Lung (tissue), 12 donors: ENCODE measurements at regions not wholly inside any gene's neighbourhood (a gene's known extent, or its start where the extent isn't known, plus 50 kb on each side); places are given as distances from the start of the nearest gene placed in this dataset. TPM values are rescaled to one million over a fixed set of nuclear protein-coding genes. Genes with fewer than 3 reads are reported as not detected.

Experiments
- ATAC-seq: fragments of 200-7000 bp; cut with Tn5 transposase; one replicate; pipeline ENCODE4 v1.9.1; 2020; ENCODE audit warnings: moderate number of reproducible peaks; ENCODE audit not compliant: insufficient read depth, low FRiP score
- DNase-seq, 3 donors: peaks; one replicate each; pipeline ENCODE4 v3.0.0-alpha.2; 2013 to 2017
- H3K27ac ChIP-seq, 2 donors: one replicate each; pipeline ENCODE4 v1.5.1; 2013; ENCODE audit warnings: mild to moderate bottlenecking in 2 of 2, moderate library complexity in 2 of 2, control low read depth in 1 of 2, inconsistent platforms in 1 of 2, low read depth in 1 of 2, low read length in 1 of 2
- H3K27me3 ChIP-seq, 3 donors: one replicate each; pipeline ENCODE4 v1.5.1; 2013; ENCODE audit warnings: low read length in 2 of 3; ENCODE audit not compliant: control insufficient read depth in 3 of 3, insufficient read depth in 3 of 3
- H3K36me3 ChIP-seq, 4 donors: one replicate each; pipeline ENCODE4 v1.5.1; 2013; ENCODE audit warnings: low read length in 4 of 4, mild to moderate bottlenecking in 1 of 4, moderate library complexity in 1 of 4; ENCODE audit not compliant: control insufficient read depth in 4 of 4, insufficient read depth in 4 of 4
- H3K4me1 ChIP-seq, 5 donors: one replicate each; pipeline ENCODE4 v1.5.1; 2013; ENCODE audit warnings: low read length in 5 of 5, mild to moderate bottlenecking in 2 of 5, moderate library complexity in 1 of 5; ENCODE audit not compliant: control insufficient read depth in 5 of 5, insufficient read depth in 5 of 5
- H3K4me3 ChIP-seq: one replicate; pipeline ENCODE4 v1.5.1; 2013; ENCODE audit warnings: mild to moderate bottlenecking, control low read depth, moderate library complexity
- H3K9ac ChIP-seq, 2 donors: one replicate each; pipeline ENCODE4 v1.5.1; 2013; ENCODE audit warnings: low read length in 2 of 2, control low read depth in 1 of 2; ENCODE audit not compliant: insufficient read depth in 1 of 2
- H3K9me3 ChIP-seq, 4 donors: one replicate each; pipeline ENCODE4 v1.5.1; 2013; ENCODE audit warnings: low read length in 3 of 4, mild to moderate bottlenecking in 1 of 4, moderate library complexity in 1 of 4; ENCODE audit not compliant: control insufficient read depth in 4 of 4, insufficient read depth in 3 of 4
- WGBS, 2 donors: extraction: QIAGEN DNeasy Blood & Tissue Kit; methylation state at CpG; one replicate each; pipeline ENCODE4 v1.1.7; 2013; 5-methylcytosine and 5-hydroxymethylcytosine counted together
- small RNA-seq: library from RNA; depleted of rRNA; stranded (forward); fragments of <200 nt; gene quantifications from one replicate; pipeline ENCODE3, GENCODE V24; 2014; ENCODE audit warnings: low replicate concordance
- TF ChIP-seq, protein P1 (sequence below): IDR thresholded peaks from 2 replicates; pipeline ENCODE4 v1.5.1; 2012; ENCODE audit warnings: mild to moderate bottlenecking; ENCODE audit errors: control extremely low read depth, extremely low read depth
- donor health status: control.
- donor health status: control.
- donor health status: Bipolar disorder and iron deficiency.
- donor health status: healthy.
- donor health status: DM: yes; HTN: yes; CAD: no.

DNA sequence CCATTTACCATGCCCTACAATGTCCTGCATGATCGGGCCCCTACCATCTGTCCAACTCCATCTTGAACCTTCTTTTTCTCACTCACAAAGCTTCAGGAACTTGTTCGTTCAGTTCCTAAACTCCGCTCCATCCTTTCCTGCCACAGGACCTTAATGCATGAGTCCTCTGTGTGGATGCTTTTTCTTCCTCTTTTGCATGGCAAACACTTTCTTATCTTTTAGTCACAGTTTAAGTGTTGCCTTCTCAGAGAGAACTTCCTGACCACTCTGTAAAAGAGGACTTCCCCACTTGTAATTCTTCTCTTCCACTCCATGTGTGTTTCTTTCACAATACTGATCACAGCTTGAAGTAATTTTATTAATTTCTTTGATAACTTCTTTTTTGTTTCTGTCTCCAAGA is 54.4 kb upstream of the ETV6 start:
- Histone ChIP-seq H3K9me3 (no peaks in the 10 kb centered on the region), H3K4me1 (no peaks in the 10 kb centered on the region), H3K27ac (no peak overlapping the region), H3K27me3 (no peaks in the 10 kb centered on the region), H3K36me3 (no peaks in the 10 kb centered on the region), H3K9ac (no peak overlapping the region), H3K4me3 (no peak overlapping the region)
- ATAC-seq, result no peak
- no peak for DNase-seq
- WGBS, 2 donors, result 31 to 68% methylated on average over 3 of the region's 3 CpGs
- TF ChIP-seq, protein P1, sequence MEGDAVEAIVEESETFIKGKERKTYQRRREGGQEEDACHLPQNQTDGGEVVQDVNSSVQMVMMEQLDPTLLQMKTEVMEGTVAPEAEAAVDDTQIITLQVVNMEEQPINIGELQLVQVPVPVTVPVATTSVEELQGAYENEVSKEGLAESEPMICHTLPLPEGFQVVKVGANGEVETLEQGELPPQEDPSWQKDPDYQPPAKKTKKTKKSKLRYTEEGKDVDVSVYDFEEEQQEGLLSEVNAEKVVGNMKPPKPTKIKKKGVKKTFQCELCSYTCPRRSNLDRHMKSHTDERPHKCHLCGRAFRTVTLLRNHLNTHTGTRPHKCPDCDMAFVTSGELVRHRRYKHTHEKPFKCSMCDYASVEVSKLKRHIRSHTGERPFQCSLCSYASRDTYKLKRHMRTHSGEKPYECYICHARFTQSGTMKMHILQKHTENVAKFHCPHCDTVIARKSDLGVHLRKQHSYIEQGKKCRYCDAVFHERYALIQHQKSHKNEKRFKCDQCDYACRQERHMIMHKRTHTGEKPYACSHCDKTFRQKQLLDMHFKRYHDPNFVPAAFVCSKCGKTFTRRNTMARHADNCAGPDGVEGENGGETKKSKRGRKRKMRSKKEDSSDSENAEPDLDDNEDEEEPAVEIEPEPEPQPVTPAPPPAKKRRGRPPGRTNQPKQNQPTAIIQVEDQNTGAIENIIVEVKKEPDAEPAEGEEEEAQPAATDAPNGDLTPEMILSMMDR, result no peak

DNA sequence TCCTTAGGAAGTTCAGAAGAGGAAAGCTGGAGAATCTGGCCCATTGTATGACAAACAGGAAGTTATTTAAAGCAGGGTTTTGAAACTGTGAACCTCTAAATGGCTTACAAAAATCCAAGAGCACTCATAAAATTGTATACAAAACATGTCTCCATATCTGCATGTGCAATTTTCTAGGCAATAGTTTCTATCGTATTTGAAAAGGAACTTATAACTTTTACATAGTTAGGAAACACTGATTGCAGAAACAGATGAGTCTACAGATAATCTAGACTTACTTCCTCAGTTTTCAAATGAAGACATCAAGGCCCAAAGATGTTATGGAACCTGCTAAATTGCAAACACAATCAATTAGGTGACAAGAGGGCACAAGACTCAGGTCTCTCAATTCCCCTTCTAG is 53.3 kb upstream of the ETV6 start:
- ATAC-seq, result no peak
- H3K36me3 ChIP-seq, result no peaks in the 10 kb centered on the region

DNA sequence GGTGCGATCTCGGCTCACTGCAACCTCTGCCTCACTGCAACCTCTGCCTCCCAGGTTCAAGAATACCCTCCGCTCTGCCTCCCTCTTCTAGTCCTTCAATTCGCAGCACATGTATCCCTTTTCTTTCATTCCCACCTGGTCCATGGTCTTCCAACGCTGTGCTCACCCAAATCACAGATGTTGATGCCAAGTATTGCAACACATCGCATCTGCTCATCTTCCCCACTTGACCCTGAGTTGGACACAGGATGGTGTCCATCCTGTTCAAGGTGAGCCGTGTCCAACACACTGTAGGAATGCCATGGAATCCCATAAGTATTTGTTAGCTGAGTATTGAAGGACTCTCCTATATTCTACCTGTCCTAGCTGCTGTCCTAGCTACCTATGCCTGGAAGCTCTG is 50.6 kb upstream of the ETV6 start:
- ATAC-seq (no peak), DNase-seq (no peak)
- Histone ChIP-seq H3K9ac (no peak overlapping the region), H3K36me3 (no peaks in the 10 kb centered on the region), H3K27ac (no peak overlapping the region), H3K4me3 (no peak overlapping the region), H3K27me3 (no peaks in the 10 kb centered on the region), H3K4me1 (peaks cover 0 to 2% (median 0%) of the 10 kb centered on the region in 5 donors), H3K9me3 (no peaks in the 10 kb centered on the region)
- TF ChIP-seq, protein P1, result no peak
- WGBS, 2 donors, result 91 to 95% methylated on average over 7 of the region's 7 CpGs

More for the DNA sequence above, 53.3 kb upstream of the ETV6 start:
- Histone ChIP-seq H3K4me3 (no peak overlapping the region), H3K27ac (no peak overlapping the region), H3K4me1 (no peaks in the 10 kb centered on the region), H3K27me3 (no peaks in the 10 kb centered on the region), H3K9me3 (no peaks in the 10 kb centered on the region), H3K9ac (no peak overlapping the region)
- no peak for DNase-seq
- TF ChIP-seq, protein P1, result no peak
- WGBS, 2 donors, result 17 to 37% methylated on average over 1 of the region's 1 CpG

Small RNAs in the stretch of these regions (small RNA-seq; reads per million reads assigned to genes)
- not detected for gene AC007450.3
- gene HIGD1AP8, result not detected
- not detected for gene RNU7-60P
